HG02973 (cell line): ENCODE measurements at regions not wholly inside any gene's neighbourhood (a gene's known extent, or its start where the extent isn't known, plus 50 kb on each side); places are given as distances from the start of the nearest gene placed in this dataset.
"Not testable (repeated sequence)": the region's sequence is repeated elsewhere in the genome, so short reads cannot be mapped to it uniquely, and the experiment has no call there.

Experiments used
- ATAC-seq: cut with Tn5 transposase; IDR thresholded peaks from one replicate; pipeline ENCODE4 v1.9.1; 2021; ENCODE audit warnings: moderate library complexity; ENCODE audit not compliant: unreplicated experiment

GRCh38 chr10:35780970-35781642 lies 139.0 kb upstream of the FZD8 start:
- ATAC-seq, result no peak

- no peak for ATAC-seq
Observed at GRCh38 chr10:35778306-35778705, 136.2 kb upstream of the FZD8 start.

- not testable (repeated sequence) for ATAC-seq
Observed at GRCh38 chr10:35776557-35776956, 134.5 kb upstream of the FZD8 start.

- ATAC-seq, result no peak
Observed at GRCh38 chr10:35774109-35774508, 132.0 kb upstream of the FZD8 start.

GRCh38 chr10:35770817-35771355 lies 128.8 kb upstream of the FZD8 start:
- no peak for ATAC-seq

GRCh38 chr10:35769795-35770194 lies 127.7 kb upstream of the FZD8 start:
- no peak for ATAC-seq

GRCh38 chr10:35768731-35769130 lies 126.6 kb upstream of the FZD8 start:
- no peak for ATAC-seq

- ATAC-seq, result no peak
Observed at GRCh38 chr10:35768011-35768410, 125.9 kb upstream of the FZD8 start.

GRCh38 chr10:35765996-35766395 lies 123.9 kb upstream of the FZD8 start:
- ATAC-seq, result no peak

GRCh38 chr10:35765066-35765527 lies 123.0 kb upstream of the FZD8 start:
- ATAC-seq, result no peak

GRCh38 chr10:35762311-35763030 lies 120.4 kb upstream of the FZD8 start:
- ATAC-seq, result no peak

- ATAC-seq, result no peak
Observed at GRCh38 chr10:35758076-35758475, 116.0 kb upstream of the FZD8 start.

- no peak for ATAC-seq
Observed at GRCh38 chr10:35754519-35754918, 112.4 kb upstream of the FZD8 start.

GRCh38 chr10:35752469-35753461 lies 110.7 kb upstream of the FZD8 start:
- no peak for ATAC-seq

GRCh38 chr10:35751347-35751746 lies 109.3 kb upstream of the FZD8 start:
- ATAC-seq, result no peak

GRCh38 chr10:35749230-35749629 lies 107.1 kb upstream of the FZD8 start:
- no peak for ATAC-seq

GRCh38 chr10:35745617-35746403 lies 103.7 kb upstream of the FZD8 start:
- no peak for ATAC-seq

GRCh38 chr10:35743851-35744250 lies 101.8 kb upstream of the FZD8 start:
- ATAC-seq, result no peak

GRCh38 chr10:35743351-35743750 lies 101.3 kb upstream of the FZD8 start:
- ATAC-seq, result no peak

- no peak for ATAC-seq
Observed at GRCh38 chr10:35739998-35740397, 97.9 kb upstream of the FZD8 start.
